H1 (cell line): ENCODE measurements at regions not wholly inside any gene's neighbourhood (a gene's known extent, or its start where the extent isn't known, plus 50 kb on each side); places are given as distances from the start of the nearest gene placed in this dataset.
"Not testable (repeated sequence)": the region's sequence is repeated elsewhere in the genome, so short reads cannot be mapped to it uniquely, and the experiment has no call there.

ENCODE experiments used
- BACH1 ChIP-seq: IDR thresholded peaks from 2 replicates; pipeline ENCODE4 v1.6.1; 2012; ENCODE audit warnings: low read length, improper control_type of control experiment
- CTCF ChIP-seq, 3 experiments: IDR thresholded peaks; 1 replicate in 2 of 3; 2 replicates in 1 of 3; pipeline versions ENCODE4 v1.5.1 to v1.6.1; 2011; ENCODE audit warnings: low read length in 3 of 3, mild to moderate bottlenecking in 3 of 3, inconsistent platforms in 2 of 3, low read depth in 1 of 3, moderate library complexity in 1 of 3; ENCODE audit not compliant: insufficient read depth in 1 of 3; ENCODE audit errors: control extremely low read depth in 1 of 3

DNA sequence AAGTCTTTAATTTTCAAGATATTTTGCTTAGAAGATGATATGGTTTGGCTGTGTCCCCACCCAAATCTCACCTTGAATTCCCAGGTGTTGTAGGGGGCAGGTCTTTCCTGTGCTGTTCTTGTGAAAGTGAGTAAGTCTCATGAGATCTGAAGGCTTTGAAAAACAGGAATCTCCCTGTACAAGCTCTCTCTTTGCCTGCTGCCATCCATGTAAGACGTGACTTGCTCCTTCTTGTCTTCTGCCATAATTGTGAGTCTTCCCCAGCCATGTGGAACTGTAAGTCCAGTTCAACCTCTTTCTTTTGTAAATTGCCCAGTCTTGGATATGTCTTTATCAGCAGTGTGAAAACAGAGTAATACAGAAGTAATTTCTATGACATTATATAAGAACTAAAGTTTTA, 1255.2 kb upstream of the LRRTM3 start:
- TF ChIP-seq CTCF (IDR thresholded peaks at IDR 0.05; ENCODE audit: control extremely low read depth in 1 of 3, insufficient read depth in 1 of 3, low read depth in 1 of 3, low read length in 3 of 3); BACH1: not testable (repeated sequence)
